Activated T-helper 17 cell treated with anti-CD3 and anti-CD28 coated beads, Interleukin-2, amount 50 U/mL, for 72 hours (primary cell): ENCODE measurements at regions not wholly inside any gene's neighbourhood (a gene's known extent, or its start where the extent isn't known, plus 50 kb on each side); places are given as distances from the start of the nearest gene placed in this dataset.

Experiments
- ATAC-seq: fragments of 150-1000 bp; cut with Tn5 transposase; replicated peaks from 2 replicates; pipeline ENCODE4 v1.10.0; 2021; ENCODE audit warnings: mild to moderate bottlenecking, moderate library complexity
- H3K27ac Mint-ChIP-seq: one replicate; pipeline ENCODE4 v1.8.0; 2022; ENCODE audit warnings: mixed read lengths
- H3K27me3 Mint-ChIP-seq: one replicate; pipeline ENCODE4 v1.8.0; 2022; ENCODE audit warnings: mixed read lengths
- H3K36me3 Mint-ChIP-seq: one replicate; pipeline ENCODE4 v1.8.0; 2022; ENCODE audit warnings: low read depth, mild to moderate bottlenecking, mixed read lengths
- H3K4me1 Mint-ChIP-seq: one replicate; pipeline ENCODE4 v1.8.0; 2022; ENCODE audit warnings: mixed read lengths
- H3K4me3 Mint-ChIP-seq: one replicate; pipeline ENCODE4 v1.8.0; 2022; ENCODE audit warnings: mild to moderate bottlenecking, mixed read lengths
- H3K9me3 Mint-ChIP-seq: one replicate; pipeline ENCODE4 v1.8.0; 2022; ENCODE audit warnings: mixed read lengths

GRCh38 chr12:17361224-17361623, 728.8 kb downstream of the RERGL start:
- Mint-ChIP-seq H3K4me3 (no peak overlapping the region), H3K27me3 (no peaks in the 10 kb centered on the region), H3K4me1 (no peaks in the 10 kb centered on the region), H3K9me3 (peaks cover 9% of the 10 kb centered on the region), H3K27ac (no peak overlapping the region), H3K36me3 (no peaks in the 10 kb centered on the region)
- no peak for ATAC-seq

DNA sequence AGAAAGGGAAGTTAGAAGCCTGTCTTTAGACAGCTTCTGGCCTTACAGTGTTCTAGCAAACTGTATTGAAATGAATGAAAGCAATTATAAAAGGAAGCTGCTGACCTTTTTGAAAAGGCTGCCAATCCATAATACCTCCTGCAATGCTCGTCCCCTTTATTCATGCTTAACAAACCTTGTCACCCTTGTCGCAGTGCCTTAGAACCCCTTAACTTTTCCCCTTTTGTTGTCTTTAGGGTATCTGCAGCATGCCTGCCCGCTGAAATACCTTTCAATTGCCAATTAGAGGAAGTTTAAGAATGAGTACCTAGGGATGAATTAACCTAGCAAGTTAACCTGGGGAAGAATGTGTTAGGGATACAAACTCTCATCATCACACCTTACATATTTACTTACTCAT, 731.2 kb downstream of the RERGL start:
- Mint-ChIP-seq H3K27me3 (no peaks in the 10 kb centered on the region), H3K27ac (no peak overlapping the region), H3K4me1 (no peaks in the 10 kb centered on the region), H3K36me3 (no peaks in the 10 kb centered on the region), H3K9me3 (peaks cover 3% of the 10 kb centered on the region), H3K4me3 (no peak overlapping the region)
- ATAC-seq, result no peak

GRCh38 chr12:17357396-17357795, 732.6 kb downstream of the RERGL start:
- H3K27me3 Mint-ChIP-seq, result no peaks in the 10 kb centered on the region
- no peak for ATAC-seq
- H3K4me3 Mint-ChIP-seq, result no peak overlapping the region
- no peaks in the 10 kb centered on the region for H3K36me3 Mint-ChIP-seq
- H3K4me1 Mint-ChIP-seq, result no peaks in the 10 kb centered on the region
- H3K9me3 Mint-ChIP-seq, result peaks cover 3% of the 10 kb centered on the region
- H3K27ac Mint-ChIP-seq, result no peak overlapping the region

DNA sequence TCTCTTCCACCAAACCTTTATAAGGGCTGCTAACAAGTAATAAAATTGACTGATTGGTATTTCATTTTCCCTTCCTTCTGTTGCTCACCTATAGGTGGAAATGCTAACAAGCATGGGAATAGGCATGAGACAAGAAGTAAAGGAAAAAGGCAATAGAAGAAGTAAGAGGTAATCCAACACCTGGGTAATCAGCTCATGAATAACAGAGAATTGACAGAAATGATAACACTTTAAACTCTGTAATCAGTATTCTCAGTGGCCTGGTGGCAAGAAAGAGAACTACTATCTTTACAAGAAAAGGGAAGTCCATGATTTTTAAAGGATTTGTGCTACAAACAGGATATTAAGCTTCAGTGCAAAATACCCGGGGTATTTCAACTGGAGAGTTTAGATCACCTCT, 737.8 kb downstream of the RERGL start:
- H3K36me3 Mint-ChIP-seq, result no peaks in the 10 kb centered on the region
- no peak overlapping the region for H3K4me3 Mint-ChIP-seq
- no peak for ATAC-seq
- H3K27me3 Mint-ChIP-seq, result no peaks in the 10 kb centered on the region
- H3K9me3 Mint-ChIP-seq, result peaks cover 12% of the 10 kb centered on the region
- H3K4me1 Mint-ChIP-seq, result no peaks in the 10 kb centered on the region
- H3K27ac Mint-ChIP-seq, result no peak overlapping the region

- Mint-ChIP-seq H3K4me1 (no peaks in the 10 kb centered on the region), H3K9me3 (peaks cover 19% of the 10 kb centered on the region), H3K27me3 (no peaks in the 10 kb centered on the region), H3K27ac (no peak overlapping the region), H3K36me3 (no peaks in the 10 kb centered on the region), H3K4me3 (no peak overlapping the region)
- no peak for ATAC-seq
Observed at GRCh38 chr12:17348311-17348710, 741.7 kb downstream of the RERGL start.

DNA sequence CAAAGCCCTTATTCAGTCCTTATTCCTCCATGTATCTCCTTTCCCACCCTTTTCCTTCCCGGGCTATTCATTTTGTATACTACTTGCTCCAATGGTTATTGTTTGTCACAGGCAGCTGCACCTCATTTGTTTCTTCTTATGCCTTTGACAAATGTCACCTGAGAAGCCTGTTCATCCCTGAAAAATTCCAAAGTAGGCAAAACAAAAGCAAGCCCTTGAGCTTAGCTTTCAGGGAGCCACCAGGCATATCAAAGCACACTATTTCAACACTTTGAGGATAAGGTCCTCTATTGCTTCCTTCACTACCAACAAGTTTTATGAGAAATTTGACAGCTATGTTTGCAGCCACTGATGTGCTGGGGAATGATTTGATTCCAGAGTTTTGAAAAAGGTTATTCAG, 738.7 kb upstream of the LMO3 start:
- peaks cover 25% of the 10 kb centered on the region for H3K9me3 Mint-ChIP-seq

GRCh38 chr12:17342381-17342961, 736.5 kb upstream of the LMO3 start:
- Mint-ChIP-seq H3K36me3 (no peaks in the 10 kb centered on the region), H3K4me3 (no peak overlapping the region), H3K9me3 (peaks cover 16% of the 10 kb centered on the region), H3K27ac (no peak overlapping the region), H3K4me1 (no peaks in the 10 kb centered on the region), H3K27me3 (no peaks in the 10 kb centered on the region)
- no peak for ATAC-seq

More for the DNA sequence above, 738.7 kb upstream of the LMO3 start:
- Mint-ChIP-seq H3K36me3 (no peaks in the 10 kb centered on the region), H3K4me1 (no peaks in the 10 kb centered on the region), H3K27ac (no peak overlapping the region), H3K27me3 (no peaks in the 10 kb centered on the region), H3K4me3 (no peak overlapping the region)
- ATAC-seq, result no peak

DNA sequence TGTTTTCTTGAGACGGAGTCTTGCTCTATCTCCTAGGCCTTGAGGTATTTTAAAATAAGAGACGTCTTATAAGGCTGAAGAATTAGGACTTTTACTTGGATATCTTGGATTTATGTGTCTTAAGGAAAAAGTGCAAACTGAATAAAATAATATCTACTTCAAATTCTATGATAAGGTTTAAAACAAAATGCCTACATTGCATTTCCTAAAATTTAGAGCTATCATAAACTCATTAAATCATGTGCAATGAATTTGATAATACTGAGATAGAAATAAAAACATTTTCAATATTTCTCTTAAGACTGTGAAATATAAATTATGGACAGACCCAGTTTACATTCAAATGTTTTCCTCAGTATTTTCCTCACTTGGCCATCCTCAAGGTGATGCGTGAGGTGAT, 729.5 kb upstream of the LMO3 start:
- peaks cover 5% of the 10 kb centered on the region for H3K9me3 Mint-ChIP-seq
- H3K36me3 Mint-ChIP-seq, result no peaks in the 10 kb centered on the region

GRCh38 chr12:17334784-17335183, 728.8 kb upstream of the LMO3 start:
- Mint-ChIP-seq H3K27ac (no peak overlapping the region), H3K36me3 (no peaks in the 10 kb centered on the region), H3K9me3 (peaks cover 5% of the 10 kb centered on the region), H3K4me3 (no peak overlapping the region), H3K4me1 (no peaks in the 10 kb centered on the region), H3K27me3 (no peaks in the 10 kb centered on the region)
- ATAC-seq, result no peak

More for the DNA sequence above, 729.5 kb upstream of the LMO3 start:
- no peaks in the 10 kb centered on the region for H3K27me3 Mint-ChIP-seq
- no peak for ATAC-seq
- H3K4me3 Mint-ChIP-seq, result no peak overlapping the region
- H3K4me1 Mint-ChIP-seq, result no peaks in the 10 kb centered on the region
- no peak overlapping the region for H3K27ac Mint-ChIP-seq

- ATAC-seq, result no peak
- Mint-ChIP-seq H3K4me1 (no peaks in the 10 kb centered on the region), H3K27ac (no peak overlapping the region), H3K27me3 (no peaks in the 10 kb centered on the region), H3K36me3 (no peaks in the 10 kb centered on the region), H3K9me3 (peaks cover 5% of the 10 kb centered on the region), H3K4me3 (no peak overlapping the region)
Observed at GRCh38 chr12:17333287-17333686, 727.3 kb upstream of the LMO3 start.

DNA sequence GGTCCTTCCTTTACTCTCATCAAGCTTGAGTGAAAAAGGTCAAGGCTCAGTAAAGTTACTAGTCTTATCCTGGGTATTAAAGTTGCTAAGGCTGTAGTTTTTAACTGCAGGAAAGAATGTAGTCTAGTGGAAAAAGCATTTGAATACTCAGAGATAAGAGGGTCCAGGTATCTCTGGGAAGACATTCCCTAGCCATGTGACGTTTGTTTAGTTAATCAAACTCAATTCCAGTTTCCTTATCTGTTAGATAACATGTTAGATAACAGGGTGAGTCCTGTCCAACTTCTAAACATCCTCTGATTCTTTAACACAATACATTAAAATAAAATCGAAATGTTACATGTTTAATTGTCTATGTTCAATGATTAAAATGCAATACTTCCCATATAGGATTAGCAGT, 720.7 kb upstream of the LMO3 start:
- H3K9me3 Mint-ChIP-seq, result peaks cover 5% of the 10 kb centered on the region
- no peaks in the 10 kb centered on the region for H3K4me1 Mint-ChIP-seq
- no peaks in the 10 kb centered on the region for H3K27me3 Mint-ChIP-seq
- no peak overlapping the region for H3K4me3 Mint-ChIP-seq
- no peak for ATAC-seq
- H3K27ac Mint-ChIP-seq, result no peak overlapping the region
- H3K36me3 Mint-ChIP-seq, result no peaks in the 10 kb centered on the region

- H3K9me3 Mint-ChIP-seq, result peaks cover 27% of the 10 kb centered on the region
- no peaks in the 10 kb centered on the region for H3K4me1 Mint-ChIP-seq
- H3K27me3 Mint-ChIP-seq, result no peaks in the 10 kb centered on the region
- ATAC-seq, result no peak
- no peaks in the 10 kb centered on the region for H3K36me3 Mint-ChIP-seq
- H3K27ac Mint-ChIP-seq, result no peak overlapping the region
- H3K4me3 Mint-ChIP-seq, result no peak overlapping the region
Observed at GRCh38 chr12:17322090-17322489, 716.1 kb upstream of the LMO3 start.

- Mint-ChIP-seq H3K27me3 (no peaks in the 10 kb centered on the region), H3K36me3 (no peaks in the 10 kb centered on the region), H3K4me1 (no peaks in the 10 kb centered on the region), H3K27ac (no peak overlapping the region), H3K4me3 (no peak overlapping the region), H3K9me3 (peaks cover 16% of the 10 kb centered on the region)
- ATAC-seq, result no peak
Observed at GRCh38 chr12:17304503-17305347, 698.8 kb upstream of the LMO3 start.

GRCh38 chr12:17302001-17302400, 696.0 kb upstream of the LMO3 start:
- ATAC-seq, result no peak
- Mint-ChIP-seq H3K4me3 (no peak overlapping the region), H3K27ac (no peak overlapping the region), H3K36me3 (no peaks in the 10 kb centered on the region), H3K9me3 (peaks cover 32% of the 10 kb centered on the region), H3K4me1 (no peaks in the 10 kb centered on the region), H3K27me3 (no peaks in the 10 kb centered on the region)

- Mint-ChIP-seq H3K36me3 (no peaks in the 10 kb centered on the region), H3K9me3 (peaks cover 32% of the 10 kb centered on the region), H3K27ac (no peak overlapping the region), H3K4me3 (no peak overlapping the region), H3K4me1 (no peaks in the 10 kb centered on the region), H3K27me3 (no peaks in the 10 kb centered on the region)
- no peak for ATAC-seq
Observed at GRCh38 chr12:17301544-17301943, 695.6 kb upstream of the LMO3 start.
